GM12878 (cell line): ENCODE measurements at regions not wholly inside any gene's neighbourhood (a gene's known extent, or its start where the extent isn't known, plus 50 kb on each side); places are given as distances from the start of the nearest gene placed in this dataset.

Experiments used
- ATAC-seq: fragments of 200-7000 bp; cut with Tn5 transposase; 3 replicates; pipeline ENCODE4 v1.9.1; 2020; ENCODE audit warnings: mild to moderate bottlenecking, moderate library complexity
- BruUV-seq: library from RNA; stranded (reverse); fragments of 400-500 nt; replicated peaks from 2 replicates; lab custom pipeline; 2021; lab: Mats Ljungman, UMichigan
- CTCF ChIA-PET: fragments of 300-600 bp; sonication (Branson Sonifier 250); formaldehyde crosslinking; extraction: SDS; loops from one replicate; lab custom pipeline; 2021; ENCODE audit warnings: inconsistent platforms; lab: Yijun Ruan, JAX
- POLR2A ChIA-PET: fragments of 350-600 bp; formaldehyde crosslinking; extraction: SDS; loops from one replicate; lab custom pipeline; 2021; ENCODE audit warnings: inconsistent platforms; lab: Charles Lee
- RAD21 ChIA-PET: fragments of 300-600 bp; sonication (Branson Sonifier 250); formaldehyde crosslinking; loops from one replicate; lab custom pipeline; 2023; ENCODE audit warnings: antibody characterized with exemption; ENCODE audit not compliant: unreplicated experiment; lab: Charles Lee
- SMC1A ChIA-PET: fragments of 300-600 bp; sonication (Branson Sonifier 250); formaldehyde crosslinking; loops from one replicate; lab custom pipeline; 2023; ENCODE audit not compliant: unreplicated experiment, uncharacterized antibody; lab: Charles Lee
- DNase-seq: peaks from one replicate; pipeline ENCODE4 v3.0.0-alpha.2; 2011; ENCODE audit warnings: low read depth, low spot score
- FAIRE-seq: peaks from 3 replicates; lab custom pipeline; 2011; peaks lifted over from hg19 to GRCh38; lab: Jason Lieb, UNC
- H2AFZ ChIP-seq: 2 replicates; pipeline ENCODE4 v1.6.0; 2011; ENCODE audit warnings: low read depth, low read length, control low read depth; ENCODE audit not compliant: control insufficient read depth
- H3K27ac ChIP-seq: 2 replicates; pipeline ENCODE4 v1.5.1; 2011; ENCODE audit warnings: control low read depth; ENCODE audit not compliant: control insufficient read depth, insufficient read depth
- H3K27me3 ChIP-seq, 2 experiments: replicated peaks in 1 of 2; 2 replicates each; pipeline versions ENCODE4 v1.6.0 to v1.6.1; 2011; ENCODE audit warnings: low read length in 1 of 2; ENCODE audit not compliant: control insufficient read depth in 2 of 2, insufficient read depth in 2 of 2
- H3K36me3 ChIP-seq, 2 experiments: 2 replicates each; pipeline ENCODE4 v1.5.1; 2011; ENCODE audit warnings: low read length in 1 of 2; ENCODE audit not compliant: control insufficient read depth in 2 of 2, insufficient read depth in 2 of 2
- H3K4me1 ChIP-seq: 2 replicates; pipeline ENCODE4 v1.6.1; 2011; ENCODE audit warnings: mild to moderate bottlenecking, low read length, moderate library complexity, mixed read lengths; ENCODE audit not compliant: control insufficient read depth, insufficient read depth
- H3K4me2 ChIP-seq: 2 replicates; pipeline ENCODE4 v1.6.0; 2011; ENCODE audit warnings: control low read depth; ENCODE audit not compliant: control insufficient read depth, insufficient read depth
- H3K4me3 ChIP-seq: fragments of 200-600 bp; sonication (generic); 2 replicates; pipeline ENCODE4 v1.5.1; 2016
- H3K79me2 ChIP-seq: 2 replicates; pipeline ENCODE4 v1.6.0; 2011; ENCODE audit warnings: low read length; ENCODE audit not compliant: control insufficient read depth, insufficient read depth
- H3K9ac ChIP-seq: 2 replicates; pipeline ENCODE4 v1.8.0; 2011; ENCODE audit warnings: low read length, control low read depth, mixed read lengths; ENCODE audit not compliant: control insufficient read depth, insufficient read depth
- H3K9me3 ChIP-seq: replicated peaks from 3 replicates; pipeline ENCODE4 v1.5.1; 2011; ENCODE audit warnings: mild to moderate bottlenecking, low read length; ENCODE audit not compliant: control insufficient read depth, insufficient read depth
- H4K20me1 ChIP-seq: 2 replicates; pipeline ENCODE4 v1.6.0; 2011; ENCODE audit not compliant: control insufficient read depth, insufficient read depth
- HCFC1 ChIP-seq: fragments of 150-350 bp; IDR thresholded peaks from 2 replicates; pipeline ENCODE4 v1.6.1; 2014; ENCODE audit warnings: low read length
- LARP7 ChIP-seq: fragments of 450-650 bp; IDR thresholded peaks from 2 replicates; pipeline ENCODE4 v1.6.1; 2017; ENCODE audit warnings: mild to moderate bottlenecking
- NR2F1 ChIP-seq: fragments of 450-650 bp; conservative IDR thresholded peaks from 2 replicates; pipeline ENCODE4 v1.6.1; 2017; ENCODE audit warnings: mild to moderate bottlenecking
- POLR2AphosphoS2 ChIP-seq: IDR thresholded peaks from 2 replicates; pipeline ENCODE4 v1.6.1; 2011; ENCODE audit warnings: low read depth, mild to moderate bottlenecking, low read length, improper control_type of control experiment, moderate library complexity
- TCF12 ChIP-seq: IDR thresholded peaks from 2 replicates; pipeline ENCODE4 v1.6.1; 2011; ENCODE audit warnings: low read depth, mild to moderate bottlenecking, low read length
- ZNF274 ChIP-seq: IDR thresholded peaks from one replicate; pipeline ENCODE4 v1.8.0; 2011; ENCODE audit not compliant: insufficient read length, insufficient read depth
- ZSCAN29 ChIP-seq: fragments of 450-650 bp; IDR thresholded peaks from 2 replicates; pipeline ENCODE4 v1.6.1; 2017; ENCODE audit warnings: mild to moderate bottlenecking, moderate library complexity
- WGBS: methylation state at CpG from one replicate; pipeline ENCODE4 v1.1.6; 2016; ENCODE audit warnings: low lambda C conversion rate; ENCODE audit not compliant: insufficient replicate concordance, insufficient coverage; ENCODE audit errors: missing lambda C conversion rate; 5-methylcytosine and 5-hydroxymethylcytosine counted together
- in situ Hi-C: fragments of 300-500 bp; cut with MboI; formaldehyde crosslinking; loops from 9 replicates; pipeline ENCODE4 v1.14.3; 2018; ENCODE audit warnings: mixed read lengths
- intact Hi-C: fragments of 100-400 bp; cut with micrococcal nuclease; formaldehyde crosslinking; loops from one replicate; pipeline ENCODE4 v1.14.2; 2022; ENCODE audit not compliant: unreplicated experiment
- TF ChIP-seq, protein P1 (sequence below): fragments of 450-650 bp; IDR thresholded peaks from 2 replicates; pipeline ENCODE4 v1.6.1; 2017; ENCODE audit warnings: low read depth, mild to moderate bottlenecking, moderate library complexity
- TF ChIP-seq, protein P2 (sequence below): fragments of 150-350 bp; IDR thresholded peaks from 2 replicates; pipeline ENCODE4 v1.6.1; 2014; ENCODE audit warnings: mild to moderate bottlenecking, low read depth, low read length
- TF ChIP-seq, protein P3 (sequence below): fragments of 450-650 bp; IDR thresholded peaks from 2 replicates; pipeline ENCODE4 v1.6.1; 2016; ENCODE audit warnings: mild to moderate bottlenecking

DNA sequence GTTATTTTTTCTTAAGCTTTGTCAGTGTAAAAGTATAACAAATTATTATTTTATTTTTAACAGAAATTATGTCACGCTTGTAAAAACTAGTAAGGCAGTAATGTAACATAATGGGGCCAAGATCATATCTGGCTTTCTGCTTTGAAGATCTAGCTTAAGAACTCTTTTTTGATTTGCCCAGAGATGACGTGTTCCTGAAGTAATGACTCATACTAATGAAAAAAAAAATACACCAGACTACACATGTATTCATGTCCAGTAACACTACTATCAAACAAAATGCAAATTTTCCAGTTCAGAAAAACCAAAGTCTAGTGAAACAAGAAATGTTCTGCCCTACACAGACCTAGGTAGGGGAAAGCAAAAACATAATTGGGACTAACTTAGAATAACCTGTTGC lies 432.2 kb upstream of the ATXN7L3B start:
- no peak; the same call in 1 of the 3 replicates for ATAC-seq
- Histone ChIP-seq H3K36me3 (no peaks in the 10 kb centered on the region), H4K20me1 (no peaks in the 10 kb centered on the region), H3K9me3 (no peaks in the 10 kb centered on the region), H2AFZ (no peak overlapping the region), H3K27me3 (no peaks in the 10 kb centered on the region), H3K9ac (no peak overlapping the region), H3K4me1 (no peaks in the 10 kb centered on the region), H3K27ac (no peak overlapping the region), H3K4me3 (no peak overlapping the region), H3K4me2 (no peak overlapping the region), H3K79me2 (no peaks in the 10 kb centered on the region)
- CTCF ChIA-PET = no interaction called here
- FAIRE-seq = no peak
- SMC1A ChIA-PET = no interaction called here
- WGBS = 0% methylated on average over 2 of the region's 2 CpGs
- TF ChIP-seq, protein P1, sequence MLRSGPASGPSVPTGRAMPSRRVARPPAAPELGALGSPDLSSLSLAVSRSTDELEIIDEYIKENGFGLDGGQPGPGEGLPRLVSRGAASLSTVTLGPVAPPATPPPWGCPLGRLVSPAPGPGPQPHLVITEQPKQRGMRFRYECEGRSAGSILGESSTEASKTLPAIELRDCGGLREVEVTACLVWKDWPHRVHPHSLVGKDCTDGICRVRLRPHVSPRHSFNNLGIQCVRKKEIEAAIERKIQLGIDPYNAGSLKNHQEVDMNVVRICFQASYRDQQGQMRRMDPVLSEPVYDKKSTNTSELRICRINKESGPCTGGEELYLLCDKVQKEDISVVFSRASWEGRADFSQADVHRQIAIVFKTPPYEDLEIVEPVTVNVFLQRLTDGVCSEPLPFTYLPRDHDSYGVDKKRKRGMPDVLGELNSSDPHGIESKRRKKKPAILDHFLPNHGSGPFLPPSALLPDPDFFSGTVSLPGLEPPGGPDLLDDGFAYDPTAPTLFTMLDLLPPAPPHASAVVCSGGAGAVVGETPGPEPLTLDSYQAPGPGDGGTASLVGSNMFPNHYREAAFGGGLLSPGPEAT = no peak
- TF ChIP-seq LARP7 = no peak
- no peak for TF ChIP-seq POLR2AphosphoS2
- TF ChIP-seq, protein P2, sequence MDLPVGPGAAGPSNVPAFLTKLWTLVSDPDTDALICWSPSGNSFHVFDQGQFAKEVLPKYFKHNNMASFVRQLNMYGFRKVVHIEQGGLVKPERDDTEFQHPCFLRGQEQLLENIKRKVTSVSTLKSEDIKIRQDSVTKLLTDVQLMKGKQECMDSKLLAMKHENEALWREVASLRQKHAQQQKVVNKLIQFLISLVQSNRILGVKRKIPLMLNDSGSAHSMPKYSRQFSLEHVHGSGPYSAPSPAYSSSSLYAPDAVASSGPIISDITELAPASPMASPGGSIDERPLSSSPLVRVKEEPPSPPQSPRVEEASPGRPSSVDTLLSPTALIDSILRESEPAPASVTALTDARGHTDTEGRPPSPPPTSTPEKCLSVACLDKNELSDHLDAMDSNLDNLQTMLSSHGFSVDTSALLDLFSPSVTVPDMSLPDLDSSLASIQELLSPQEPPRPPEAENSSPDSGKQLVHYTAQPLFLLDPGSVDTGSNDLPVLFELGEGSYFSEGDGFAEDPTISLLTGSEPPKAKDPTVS = no peak
- no peak for TF ChIP-seq ZSCAN29
- TF ChIP-seq HCFC1 = no peak
- no peak for TF ChIP-seq TCF12
- TF ChIP-seq, protein P3, sequence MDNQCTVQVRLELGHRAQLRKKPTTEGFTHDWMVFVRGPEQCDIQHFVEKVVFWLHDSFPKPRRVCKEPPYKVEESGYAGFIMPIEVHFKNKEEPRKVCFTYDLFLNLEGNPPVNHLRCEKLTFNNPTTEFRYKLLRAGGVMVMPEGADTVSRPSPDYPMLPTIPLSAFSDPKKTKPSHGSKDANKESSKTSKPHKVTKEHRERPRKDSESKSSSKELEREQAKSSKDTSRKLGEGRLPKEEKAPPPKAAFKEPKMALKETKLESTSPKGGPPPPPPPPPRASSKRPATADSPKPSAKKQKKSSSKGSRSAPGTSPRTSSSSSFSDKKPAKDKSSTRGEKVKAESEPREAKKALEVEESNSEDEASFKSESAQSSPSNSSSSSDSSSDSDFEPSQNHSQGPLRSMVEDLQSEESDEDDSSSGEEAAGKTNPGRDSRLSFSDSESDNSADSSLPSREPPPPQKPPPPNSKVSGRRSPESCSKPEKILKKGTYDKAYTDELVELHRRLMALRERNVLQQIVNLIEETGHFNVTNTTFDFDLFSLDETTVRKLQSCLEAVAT = no peak
- TF ChIP-seq NR2F1 = no peak
- no peak for TF ChIP-seq ZNF274
- RAD21 ChIA-PET = no interaction called here
- DNase-seq = no peak
- BruUV-seq = no TSS peak
- in situ Hi-C loops (no loop called here), intact Hi-C loops (no loop called here)
- POLR2A ChIA-PET = no interaction called here
